Cardiac muscle cell (in vitro differentiated cells and primary cell): ENCODE measurements at regions not wholly inside any gene's neighbourhood (a gene's known extent, or its start where the extent isn't known, plus 50 kb on each side); places are given as distances from the start of the nearest gene placed in this dataset.
"Not testable (repeated sequence)": the region's sequence is repeated elsewhere in the genome, so short reads cannot be mapped to it uniquely, and the experiment has no call there.

ENCODE experiments used
- DNase-seq, 2 donors: peaks; one replicate each; pipeline versions ENCODE4 v3.0.0 to v3.0.0-alpha.2; 2010 to 2017; ENCODE audit warnings: low read depth in 1 of 2, low spot score in 1 of 2
- H3K27ac ChIP-seq: fragments of 200-600 bp; sonication (generic); 2 replicates; pipeline ENCODE4 v1.5.1; 2016
- H3K27me3 ChIP-seq: fragments of 200-600 bp; sonication (generic); 2 replicates; pipeline ENCODE4 v1.6.0; 2016; ENCODE audit warnings: control low read depth
- H3K36me3 ChIP-seq: fragments of 200-600 bp; sonication (generic); 2 replicates; pipeline ENCODE4 v1.5.1; 2016; ENCODE audit warnings: control low read depth
- H3K4me1 ChIP-seq: fragments of 200-600 bp; sonication (generic); 2 replicates; pipeline ENCODE4 v1.8.1; 2017; ENCODE audit warnings: low read depth, mild to moderate bottlenecking, mixed run types
- H3K4me3 ChIP-seq: fragments of 200-600 bp; sonication (generic); 2 replicates; pipeline ENCODE4 v1.5.1; 2016; ENCODE audit warnings: mild to moderate bottlenecking
- H3K9me3 ChIP-seq: fragments of 200-600 bp; sonication (generic); 2 replicates; pipeline ENCODE4 v1.5.1; 2017; ENCODE audit warnings: low read depth, mild to moderate bottlenecking, control low read depth
- TF ChIP-seq, protein P1 (sequence below): IDR thresholded peaks from 2 replicates; pipeline ENCODE4 v1.5.1; 2012; ENCODE audit warnings: low read depth, mild to moderate bottlenecking, low read length

DNA sequence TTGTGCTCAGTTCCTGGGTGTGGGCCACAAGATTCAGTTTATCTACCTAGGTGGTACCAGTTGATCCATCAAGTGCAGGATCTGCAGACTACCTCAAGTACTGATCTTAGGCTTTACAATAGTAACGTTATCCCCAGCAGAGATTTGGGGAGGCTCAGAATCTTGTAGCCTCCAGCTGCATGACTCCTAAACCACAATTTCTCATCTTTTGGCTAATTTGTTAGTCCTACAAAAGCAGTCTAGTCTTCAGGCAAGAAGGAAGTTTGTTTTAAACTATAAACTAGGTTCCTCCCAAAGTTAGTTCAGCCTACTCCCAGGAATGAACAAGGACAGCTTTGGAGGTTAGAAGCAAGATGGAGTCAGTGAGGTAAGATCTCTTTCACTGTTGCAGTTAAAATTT lies 213.5 kb upstream of the PIEZO2 start:
- H3K4me3 ChIP-seq = no peak overlapping the region
- DNase-seq = no peak
- no peak overlapping the region for H3K27ac ChIP-seq
- peaks cover 16% of the 10 kb centered on the region for H3K4me1 ChIP-seq
- H3K36me3 ChIP-seq = no peaks in the 10 kb centered on the region
- H3K27me3 ChIP-seq = no peaks in the 10 kb centered on the region
- no peaks in the 10 kb centered on the region for H3K9me3 ChIP-seq
- TF ChIP-seq, protein P1, sequence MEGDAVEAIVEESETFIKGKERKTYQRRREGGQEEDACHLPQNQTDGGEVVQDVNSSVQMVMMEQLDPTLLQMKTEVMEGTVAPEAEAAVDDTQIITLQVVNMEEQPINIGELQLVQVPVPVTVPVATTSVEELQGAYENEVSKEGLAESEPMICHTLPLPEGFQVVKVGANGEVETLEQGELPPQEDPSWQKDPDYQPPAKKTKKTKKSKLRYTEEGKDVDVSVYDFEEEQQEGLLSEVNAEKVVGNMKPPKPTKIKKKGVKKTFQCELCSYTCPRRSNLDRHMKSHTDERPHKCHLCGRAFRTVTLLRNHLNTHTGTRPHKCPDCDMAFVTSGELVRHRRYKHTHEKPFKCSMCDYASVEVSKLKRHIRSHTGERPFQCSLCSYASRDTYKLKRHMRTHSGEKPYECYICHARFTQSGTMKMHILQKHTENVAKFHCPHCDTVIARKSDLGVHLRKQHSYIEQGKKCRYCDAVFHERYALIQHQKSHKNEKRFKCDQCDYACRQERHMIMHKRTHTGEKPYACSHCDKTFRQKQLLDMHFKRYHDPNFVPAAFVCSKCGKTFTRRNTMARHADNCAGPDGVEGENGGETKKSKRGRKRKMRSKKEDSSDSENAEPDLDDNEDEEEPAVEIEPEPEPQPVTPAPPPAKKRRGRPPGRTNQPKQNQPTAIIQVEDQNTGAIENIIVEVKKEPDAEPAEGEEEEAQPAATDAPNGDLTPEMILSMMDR = no peak

DNA sequence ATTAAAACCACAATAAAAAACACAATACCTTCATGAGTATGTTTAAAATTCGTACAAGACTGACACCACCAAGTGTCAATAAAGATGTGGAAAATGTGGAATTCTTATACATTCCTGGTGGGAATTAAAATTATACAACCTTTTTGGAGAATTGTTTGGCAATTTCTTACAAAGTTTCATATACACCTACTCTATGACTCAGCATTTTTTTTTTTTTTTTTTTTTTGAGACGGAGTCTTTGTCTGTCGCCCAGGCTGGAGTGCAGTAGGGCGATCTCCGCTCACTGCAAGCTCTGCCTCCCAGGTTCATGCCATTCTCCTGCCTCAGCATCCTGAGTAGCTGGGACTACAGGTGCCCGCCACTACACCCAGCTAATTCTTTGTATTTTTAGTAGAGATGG lies 212.5 kb upstream of the PIEZO2 start:
- not testable (repeated sequence) for H3K27me3 ChIP-seq, H3K4me1 ChIP-seq, H3K27ac ChIP-seq, DNase-seq, H3K9me3 ChIP-seq, H3K36me3 ChIP-seq, H3K4me3 ChIP-seq

DNA sequence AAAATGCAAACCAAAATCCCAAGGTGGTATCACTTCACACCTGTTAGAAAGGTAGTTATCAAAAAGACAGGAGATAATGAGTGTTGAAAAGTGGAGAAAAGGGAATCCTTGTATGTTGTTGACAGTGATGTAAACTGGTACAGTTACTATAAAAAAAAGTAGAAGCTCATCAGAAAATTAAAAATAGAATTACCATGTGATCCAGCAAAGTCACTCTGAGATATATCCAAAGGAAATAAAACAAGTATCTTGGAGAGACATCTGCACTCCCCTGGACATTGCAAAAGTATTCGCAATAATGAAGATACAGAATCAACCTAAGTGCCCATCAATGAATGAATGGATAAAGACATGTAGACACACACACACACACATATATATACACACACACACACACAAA lies 208.3 kb upstream of the PIEZO2 start:
- no peaks in the 10 kb centered on the region for H3K36me3 ChIP-seq
- H3K27ac ChIP-seq = no peak overlapping the region
- no peaks in the 10 kb centered on the region for H3K9me3 ChIP-seq
- no peaks in the 10 kb centered on the region for H3K27me3 ChIP-seq
- no peak for DNase-seq
- H3K4me3 ChIP-seq = no peak overlapping the region
- H3K4me1 ChIP-seq = no peaks in the 10 kb centered on the region
- TF ChIP-seq, protein P1 = no peak

DNA sequence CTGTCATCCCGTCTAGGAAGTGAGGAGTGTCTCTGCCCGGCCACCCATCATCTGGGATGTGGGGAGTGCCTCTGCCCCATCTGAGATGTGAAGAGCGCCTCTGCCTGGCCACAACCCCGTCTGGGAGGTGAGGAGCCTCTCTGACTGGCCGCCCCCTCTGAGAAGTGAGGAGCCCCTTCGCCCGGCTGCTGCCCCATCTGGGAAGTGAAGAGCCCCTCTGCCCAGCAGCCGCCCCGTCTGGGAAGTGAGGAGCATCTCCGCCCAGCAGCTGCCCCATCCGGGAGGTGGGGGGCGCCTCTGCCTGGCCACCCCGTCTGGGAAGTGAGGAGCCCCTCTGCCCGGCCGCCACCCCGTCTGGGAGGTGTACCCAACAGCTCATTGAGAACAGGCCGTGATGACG lies 195.2 kb upstream of the PIEZO2 start:
- H3K9me3 ChIP-seq, H3K27me3 ChIP-seq, H3K4me1 ChIP-seq, H3K36me3 ChIP-seq, H3K4me3 ChIP-seq, DNase-seq, H3K27ac ChIP-seq: not testable (repeated sequence)

DNA sequence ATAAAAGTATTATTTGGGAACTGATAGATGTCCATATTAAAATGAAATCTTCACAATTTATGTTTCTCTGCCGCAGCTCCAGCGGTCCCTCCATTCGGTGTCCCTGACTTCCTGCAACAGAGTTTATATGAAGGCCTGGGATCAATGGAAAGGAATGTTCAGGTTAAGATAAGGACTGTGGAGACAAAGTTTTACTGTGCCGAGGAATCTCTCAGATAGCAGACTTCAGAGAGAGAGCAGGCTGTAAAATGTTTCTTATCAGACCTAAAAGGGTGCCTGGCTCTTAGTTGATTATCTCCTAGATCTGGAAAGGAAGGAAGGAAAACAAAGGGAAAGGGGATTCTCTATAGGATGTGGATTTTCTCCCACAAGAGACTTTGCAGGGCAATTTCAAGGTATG lies 193.7 kb upstream of the PIEZO2 start:
- DNase-seq = no peak
- no peaks in the 10 kb centered on the region for H3K4me1 ChIP-seq
- no peaks in the 10 kb centered on the region for H3K9me3 ChIP-seq
- no peaks in the 10 kb centered on the region for H3K36me3 ChIP-seq
- no peak overlapping the region for H3K27ac ChIP-seq
- H3K27me3 ChIP-seq = no peaks in the 10 kb centered on the region
- H3K4me3 ChIP-seq = no peak overlapping the region
- TF ChIP-seq, protein P1 = no peak

DNA sequence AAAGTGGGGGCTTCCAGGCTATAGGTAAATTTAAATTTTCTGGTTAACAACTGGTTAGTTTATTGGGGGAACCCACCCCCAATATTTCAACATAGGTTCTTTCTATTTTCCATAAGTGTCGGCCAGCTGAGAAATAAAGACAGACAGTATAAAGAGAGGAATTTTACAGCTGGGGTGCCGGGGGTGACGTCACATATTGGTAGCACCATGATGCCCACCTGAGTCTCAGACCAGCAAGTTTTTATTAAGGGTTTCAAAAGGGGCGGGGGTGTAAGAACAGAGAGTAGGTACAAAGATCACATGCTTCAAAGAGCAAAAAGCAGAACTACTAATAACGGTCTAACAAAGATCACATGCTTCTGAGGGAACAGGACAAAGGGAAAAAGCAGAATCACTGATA lies 192.7 kb upstream of the PIEZO2 start:
- not testable (repeated sequence) for H3K27me3 ChIP-seq, H3K4me1 ChIP-seq, H3K36me3 ChIP-seq, DNase-seq, H3K4me3 ChIP-seq, H3K27ac ChIP-seq, H3K9me3 ChIP-seq

DNA sequence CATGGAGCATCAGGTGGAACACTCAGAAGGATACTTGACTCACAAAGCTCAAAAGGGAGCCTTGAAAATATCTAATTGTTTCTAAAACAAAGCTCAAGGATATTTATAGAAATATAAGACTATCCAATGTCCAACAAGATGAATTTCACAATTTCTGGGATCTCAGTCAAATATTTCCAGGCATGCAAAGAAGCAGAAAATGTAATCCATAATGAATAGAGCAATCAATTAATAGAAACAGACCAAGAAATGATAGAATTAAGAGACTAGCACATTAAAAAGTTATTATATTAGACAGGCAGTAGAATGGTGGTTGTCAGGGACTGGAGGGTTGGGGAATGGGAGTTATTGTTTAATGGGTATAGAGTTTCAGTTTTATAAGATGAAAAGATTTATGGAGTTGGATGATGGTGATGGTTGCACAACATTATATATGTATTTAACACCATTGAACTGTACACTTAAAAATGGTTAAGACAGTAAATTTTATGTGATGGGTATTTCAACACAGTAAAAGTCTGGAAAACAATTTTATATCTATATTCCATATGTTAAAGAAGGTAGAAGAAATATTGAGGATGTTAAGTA lies 189.9 kb upstream of the PIEZO2 start:
- H3K27me3 ChIP-seq = no peaks in the 10 kb centered on the region
- no peak overlapping the region for H3K4me3 ChIP-seq
- no peaks in the 10 kb centered on the region for H3K4me1 ChIP-seq
- no peaks in the 10 kb centered on the region for H3K9me3 ChIP-seq
- no peak overlapping the region for H3K27ac ChIP-seq
- TF ChIP-seq, protein P1 = no peak
- no peaks in the 10 kb centered on the region for H3K36me3 ChIP-seq
- peak in 1 of 2 donors; percentile 9 for DNase-seq
